ENCODE measurements at regions not wholly inside any gene's neighbourhood (a gene's known extent, or its start where the extent isn't known, plus 50 kb on each side); places are given as distances from the start of the nearest gene placed in this dataset.
A peak's percentile ranks its signal among the peaks of the same experiment; 100 is the strongest.

DNA sequence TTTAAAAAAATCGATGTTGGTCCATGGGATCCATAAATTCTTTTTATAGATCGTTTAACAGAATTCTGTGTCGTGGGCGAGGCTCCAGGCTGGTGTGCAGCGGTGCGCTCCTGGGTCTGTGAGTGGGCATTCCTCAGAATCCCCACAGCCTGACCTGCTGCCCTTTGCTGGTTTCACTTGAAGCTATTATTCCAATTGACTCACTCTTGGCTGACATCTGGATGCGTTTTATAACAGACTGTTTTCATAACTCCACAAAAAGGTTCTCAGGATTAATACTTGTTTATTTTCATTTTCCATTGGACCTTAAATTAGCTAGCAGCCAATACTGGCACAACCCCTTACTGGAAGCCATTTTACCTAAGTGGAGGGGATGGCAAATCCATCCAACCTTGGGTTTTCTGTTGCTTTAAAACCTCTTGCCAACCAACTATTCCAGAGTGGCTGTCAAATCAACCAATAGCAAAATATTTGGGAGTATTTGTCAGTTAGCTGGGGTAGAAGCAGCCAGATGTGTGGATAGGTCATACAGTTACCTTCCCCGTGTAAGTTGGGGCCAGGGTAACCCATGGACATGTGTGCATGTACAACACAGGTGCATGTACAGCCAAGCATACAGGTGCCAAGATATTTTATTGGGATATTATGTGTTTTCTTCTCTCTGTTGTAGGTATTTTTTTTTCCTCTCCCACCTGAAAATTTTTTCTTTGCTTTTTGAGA lies 160.7 kb upstream of the ZNF32 start:
- no peak for DNase-seq
- Histone ChIP-seq H3K27ac (ENCODE audit: low read depth in 2 of 2, low read length in 1 of 2) (peak overlapping the region; percentile 22 to 66; a peak in 3 of 4 replicates), H3K9me2 (no peaks in the 10 kb centered on the region), H3K9me3 (no peaks in the 10 kb centered on the region), H3K36me3 (replicated peaks in 1 of 2; ENCODE audit: control insufficient read depth in 1 of 2, insufficient read depth in 2 of 2, low read length in 1 of 2) (no peaks in the 10 kb centered on the region), H3K9ac (no peak overlapping the region), H4K20me1 (ENCODE audit: insufficient read depth) (no peaks in the 10 kb centered on the region), H2AFZ (ENCODE audit: low read depth) (no peak overlapping the region; the same call in 1 of the 2 replicates), H3K79me2 (ENCODE audit: insufficient read depth) (no peaks in the 10 kb centered on the region), H3K4me3 (ENCODE audit: low read depth in 2 of 2, low read length in 1 of 2) (no peak overlapping the region), H3F3A (replicated peaks; ENCODE audit: insufficient read depth) (peaks cover 19% of the 10 kb centered on the region), H3K27me3 (ENCODE audit: insufficient read depth) (no peaks in the 10 kb centered on the region), H3K4me1 (ENCODE audit: control insufficient read depth in 1 of 2, insufficient read depth in 2 of 2, low read depth in 1 of 2, low read length in 1 of 2) (peaks cover 0 to 9% of the 10 kb centered on the region in 2 experiments; a peak in 2 of 4 replicates), H3K4me2 (no peak overlapping the region)
- no peak for TF ChIP-seq RFX5 (IDR thresholded peaks at IDR 0.05; ENCODE audit: low read length)
- 0 out of 2 replicates have a peak, but pooled peaks have one; percentile 44 for TF ChIP-seq TCF12 (IDR thresholded peaks at IDR 0.05)
- ChIA-PET CTCF (no interaction called here), POLR2A (no interaction called here)
- 48% methylated on average over 8 of the region's 8 CpGs for WGBS (ENCODE audit: low lambda C conversion rate)

DNA sequence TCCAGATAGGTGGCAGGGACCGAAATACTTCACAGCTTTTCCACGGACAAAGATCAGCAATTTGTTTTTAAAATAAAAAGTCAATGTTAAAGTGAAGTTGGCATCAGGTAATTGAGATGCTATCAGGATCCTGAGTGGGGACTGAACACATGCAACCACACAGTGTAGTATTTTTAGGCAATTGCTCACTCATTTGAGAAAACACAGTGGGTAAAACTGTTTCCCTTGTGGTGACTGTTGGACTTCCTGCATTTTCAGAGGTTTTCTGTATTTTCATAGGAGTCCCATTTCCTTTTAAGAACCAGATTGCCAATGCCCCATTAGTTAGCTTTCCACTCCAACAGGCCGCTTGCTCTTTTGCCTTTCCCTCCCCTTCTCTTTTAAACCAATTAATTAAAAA lies 159.5 kb upstream of the ZNF32 start:
- Histone ChIP-seq H3K4me1 (ENCODE audit: control insufficient read depth in 1 of 2, insufficient read depth in 2 of 2, low read depth in 1 of 2, low read length in 1 of 2) (peaks cover 0 to 9% of the 10 kb centered on the region in 2 experiments; a peak in 2 of 4 replicates), H3K9me2 (no peaks in the 10 kb centered on the region), H3K27me3 (ENCODE audit: insufficient read depth) (no peaks in the 10 kb centered on the region), H3K27ac (ENCODE audit: low read depth in 2 of 2, low read length in 1 of 2) (peak overlapping the region in 1 of 2 experiments; percentile 66; a peak in 1 of 4 replicates), H3K9me3 (no peaks in the 10 kb centered on the region), H3K79me2 (ENCODE audit: insufficient read depth) (no peaks in the 10 kb centered on the region), H2AFZ (ENCODE audit: low read depth) (no peak overlapping the region), H4K20me1 (ENCODE audit: insufficient read depth) (no peaks in the 10 kb centered on the region), H3K4me2 (no peak overlapping the region), H3K36me3 (replicated peaks in 1 of 2; ENCODE audit: control insufficient read depth in 1 of 2, insufficient read depth in 2 of 2, low read length in 1 of 2) (no peaks in the 10 kb centered on the region), H3F3A (replicated peaks; ENCODE audit: insufficient read depth) (peaks cover 16% of the 10 kb centered on the region), H3K9ac (no peak overlapping the region), H3K4me3 (ENCODE audit: low read depth in 2 of 2, low read length in 1 of 2) (no peak overlapping the region)
- ChIA-PET CTCF (interaction anchor here (0.9 kb wide), 1 partner anchor 118 kb away, joined by 3 read pairs; no protein-coding TSS in a partner anchor), POLR2A (no interaction called here)
- TF ChIP-seq EZH2phosphoT487 (IDR thresholded peaks at IDR 0.05; ENCODE audit: borderline replicate concordance, low read depth) (no peak), NRF1 (IDR thresholded peaks at IDR 0.05; ENCODE audit: low read depth, low read length) (no peak), GABPA (IDR thresholded peaks at IDR 0.05; ENCODE audit: low read depth) (no peak), EP300 (IDR thresholded peaks at IDR 0.05; ENCODE audit: borderline replicate concordance in 1 of 2, low read depth in 1 of 2, low read length in 1 of 2) (no peak), FOXM1 (IDR thresholded peaks at IDR 0.05; ENCODE audit: low read depth) (no peak), RXRA (IDR thresholded peaks at IDR 0.05; ENCODE audit: borderline replicate concordance, low read depth) (no peak), CHD2 (IDR thresholded peaks at IDR 0.05; ENCODE audit: low read length, partially characterized antibody) (no peak)
- WGBS (ENCODE audit: low lambda C conversion rate): 55% methylated on average over 3 of the region's 3 CpGs
- DNase-seq: no peak

DNA sequence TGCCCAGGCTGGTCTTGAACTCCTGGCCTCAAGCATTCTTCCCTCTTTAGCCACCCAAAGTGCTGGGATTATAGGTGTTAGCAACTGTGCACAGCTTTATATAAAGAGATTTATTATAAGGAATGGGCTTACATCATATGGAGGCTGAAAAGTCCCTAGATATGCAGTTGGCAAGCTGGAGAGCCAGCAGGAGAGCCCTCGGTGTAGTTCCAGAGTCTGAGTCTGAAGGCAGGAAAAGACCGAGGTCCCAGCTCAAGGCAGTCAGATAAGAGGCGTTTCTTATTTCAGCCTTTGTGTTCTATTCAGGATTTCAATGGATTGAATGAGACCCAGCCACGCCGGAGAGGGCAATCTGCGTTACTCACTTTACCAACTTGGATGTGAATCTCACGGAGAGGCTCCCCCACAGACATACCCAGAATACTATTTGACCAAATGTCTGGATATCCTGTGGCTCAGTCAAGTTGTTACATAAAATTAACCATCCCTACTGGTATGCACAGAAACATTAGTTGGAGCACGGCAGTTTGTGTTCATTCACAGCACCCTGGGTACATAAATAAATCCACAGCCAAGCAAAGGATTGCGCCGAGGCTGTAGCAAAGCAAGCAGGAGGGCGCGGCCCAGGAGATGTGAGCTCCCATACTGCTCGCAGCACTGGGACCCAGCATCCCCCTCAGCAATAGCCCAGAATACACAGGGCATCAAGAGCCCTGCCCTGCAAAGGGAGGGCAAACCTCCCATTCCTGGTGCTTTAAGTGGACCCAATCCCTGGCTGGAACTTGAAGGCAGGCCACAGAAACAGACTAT lies 158.4 kb upstream of the ZNF32 start:
- no peaks in the 10 kb centered on the region for H3K27me3 ChIP-seq (ENCODE audit: insufficient read depth)
- H3K9me2 ChIP-seq: no peaks in the 10 kb centered on the region
- H3K27ac ChIP-seq (ENCODE audit: low read depth in 2 of 2, low read length in 1 of 2): no peak overlapping the region
- H4K20me1 ChIP-seq (ENCODE audit: insufficient read depth): no peaks in the 10 kb centered on the region
- H2AFZ ChIP-seq (ENCODE audit: low read depth): no peak overlapping the region
- ChIA-PET CTCF (interaction anchor here (1.4 kb wide), 1 partner anchor 10 kb away, joined by 4 read pairs; no protein-coding TSS in a partner anchor), POLR2A (no interaction called here)
- WGBS (ENCODE audit: low lambda C conversion rate): 73% methylated on average over 7 of the region's 13 CpGs
- no peak overlapping the region for H3K9ac ChIP-seq
- H3K4me3 ChIP-seq (ENCODE audit: low read depth in 2 of 2, low read length in 1 of 2): no peak overlapping the region
- H3K36me3 ChIP-seq (replicated peaks in 1 of 2; ENCODE audit: control insufficient read depth in 1 of 2, insufficient read depth in 2 of 2, low read length in 1 of 2): no peaks in the 10 kb centered on the region
- peaks cover 16% of the 10 kb centered on the region for H3F3A ChIP-seq (replicated peaks; ENCODE audit: insufficient read depth)
- H3K9me3 ChIP-seq: no peaks in the 10 kb centered on the region
- no peaks in the 10 kb centered on the region for H3K79me2 ChIP-seq (ENCODE audit: insufficient read depth)
- no peak for DNase-seq
- H3K4me2 ChIP-seq: no peak overlapping the region
- peaks cover 0 to 9% of the 10 kb centered on the region in 2 experiments; a peak in 2 of 4 replicates for H3K4me1 ChIP-seq (ENCODE audit: control insufficient read depth in 1 of 2, insufficient read depth in 2 of 2, low read depth in 1 of 2, low read length in 1 of 2)
- TF ChIP-seq FOXM1 (IDR thresholded peaks at IDR 0.05; ENCODE audit: low read depth) (no peak), RXRA (IDR thresholded peaks at IDR 0.05; ENCODE audit: borderline replicate concordance, low read depth) (no peak), NRF1 (IDR thresholded peaks at IDR 0.05; ENCODE audit: low read depth, low read length) (no peak), YY1 (IDR thresholded peaks at IDR 0.05; ENCODE audit: low read depth) (no peak), EP300 (IDR thresholded peaks at IDR 0.05; ENCODE audit: borderline replicate concordance in 1 of 2, low read depth in 1 of 2, low read length in 1 of 2) (no peak)
